Stimulated activated CD4-positive, alpha-beta T cell treated with anti-CD3 and anti-CD28 coated beads, Interleukin-2, amount 100 ng/mL, for 24 hours (primary cell): ENCODE measurements at regions not wholly inside any gene's neighbourhood (a gene's known extent, or its start where the extent isn't known, plus 50 kb on each side); places are given as distances from the start of the nearest gene placed in this dataset.

ENCODE experiments used
- DNase-seq, 2 donors: peaks; one replicate each; pipeline ENCODE4 v3.0.0-alpha.2; 2020

GRCh38 chr2:2399396-2399795, 68.3 kb upstream of the MYT1L start:
- no peak for DNase-seq

- DNase-seq, result no peak
These were observed 61.3 kb upstream of the MYT1L start for GRCh38 chr2:2392332-2392731.

GRCh38 chr2:2389215-2389614, 58.1 kb upstream of the MYT1L start:
- DNase-seq, result no peak
